ENCODE measurements at regions not wholly inside any gene's neighbourhood (a gene's known extent, or its start where the extent isn't known, plus 50 kb on each side); places are given as distances from the start of the nearest gene placed in this dataset.
"Not testable (repeated sequence)": the region's sequence is repeated elsewhere in the genome, so short reads cannot be mapped to it uniquely, and the experiment has no call there.

DNA sequence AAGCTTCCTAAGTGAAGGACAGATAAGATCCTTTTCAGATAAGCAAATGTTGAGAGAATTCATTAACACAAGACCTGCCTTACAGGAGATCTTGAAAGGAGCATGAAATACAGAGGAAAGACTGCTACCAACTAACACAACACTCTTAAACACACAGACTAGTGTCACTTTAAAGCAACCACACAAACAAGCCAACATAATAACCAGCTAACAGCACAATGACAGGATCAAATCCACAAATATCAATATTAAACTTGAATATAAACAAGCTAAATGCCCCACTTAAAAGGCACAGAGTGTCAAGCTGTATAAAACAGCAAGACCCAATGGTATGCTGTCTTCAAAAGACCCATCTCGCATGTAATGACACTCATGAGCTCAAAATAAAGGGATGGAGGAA, 70.8 kb upstream of the HMGXB4 start:
- DNase-seq = no peak
- Histone ChIP-seq H3K4me3 (no peak overlapping the region), H3K4me1 (no peaks in the 10 kb centered on the region), H3K36me3 (no peaks in the 10 kb centered on the region), H3K9me3 (no peaks in the 10 kb centered on the region), H3K9ac (ENCODE audit: low read depth in 2 of 2, low read length in 2 of 2) (no peak overlapping the region), H3K27me3 (no peaks in the 10 kb centered on the region), H3K27ac (no peak overlapping the region)
- TF ChIP-seq, protein P1, sequence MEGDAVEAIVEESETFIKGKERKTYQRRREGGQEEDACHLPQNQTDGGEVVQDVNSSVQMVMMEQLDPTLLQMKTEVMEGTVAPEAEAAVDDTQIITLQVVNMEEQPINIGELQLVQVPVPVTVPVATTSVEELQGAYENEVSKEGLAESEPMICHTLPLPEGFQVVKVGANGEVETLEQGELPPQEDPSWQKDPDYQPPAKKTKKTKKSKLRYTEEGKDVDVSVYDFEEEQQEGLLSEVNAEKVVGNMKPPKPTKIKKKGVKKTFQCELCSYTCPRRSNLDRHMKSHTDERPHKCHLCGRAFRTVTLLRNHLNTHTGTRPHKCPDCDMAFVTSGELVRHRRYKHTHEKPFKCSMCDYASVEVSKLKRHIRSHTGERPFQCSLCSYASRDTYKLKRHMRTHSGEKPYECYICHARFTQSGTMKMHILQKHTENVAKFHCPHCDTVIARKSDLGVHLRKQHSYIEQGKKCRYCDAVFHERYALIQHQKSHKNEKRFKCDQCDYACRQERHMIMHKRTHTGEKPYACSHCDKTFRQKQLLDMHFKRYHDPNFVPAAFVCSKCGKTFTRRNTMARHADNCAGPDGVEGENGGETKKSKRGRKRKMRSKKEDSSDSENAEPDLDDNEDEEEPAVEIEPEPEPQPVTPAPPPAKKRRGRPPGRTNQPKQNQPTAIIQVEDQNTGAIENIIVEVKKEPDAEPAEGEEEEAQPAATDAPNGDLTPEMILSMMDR (IDR thresholded peaks at IDR 0.05) = no peak
- intact Hi-C loops (cut with DNase I) = no loop called here

DNA sequence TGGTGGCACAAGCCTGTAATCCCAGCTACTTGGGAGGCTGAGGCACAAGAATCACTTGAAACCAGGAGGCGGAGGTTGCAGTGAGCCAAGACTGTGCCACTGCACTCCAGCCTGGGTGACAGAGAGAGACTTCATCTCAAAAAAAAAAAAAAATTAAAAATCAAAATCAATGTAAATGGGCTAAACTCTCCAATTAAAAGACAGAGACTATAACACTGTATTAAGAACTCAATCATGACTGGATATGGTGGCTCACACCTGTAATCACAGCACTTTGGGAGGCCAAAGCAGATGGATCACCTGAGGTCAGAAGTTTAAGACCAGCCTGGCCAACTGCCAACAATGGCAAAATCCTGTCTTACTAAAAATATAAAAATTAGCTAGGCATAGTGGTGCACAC, 68.4 kb upstream of the HMGXB4 start:
- H3K4me1 ChIP-seq; intact Hi-C loops (cut with DNase I); H3K27ac ChIP-seq: not testable (repeated sequence)

DNA sequence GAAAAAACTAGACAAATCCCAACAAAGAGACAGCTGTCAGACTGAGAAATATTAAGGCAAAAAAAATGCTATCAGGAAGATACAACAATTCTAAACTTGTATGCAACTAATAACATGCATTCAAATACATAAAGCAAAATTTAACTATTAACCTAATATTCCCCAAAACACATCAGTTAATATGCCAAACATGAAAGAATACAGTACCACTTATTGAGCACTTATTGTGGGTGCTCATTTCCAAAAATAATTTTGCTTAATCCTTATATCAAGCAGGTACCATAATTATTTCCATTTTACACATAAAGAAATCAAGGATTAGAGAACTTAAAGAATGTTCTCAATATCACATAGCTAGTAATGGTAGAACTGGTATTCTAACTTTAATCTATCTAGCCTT, 67.7 kb upstream of the HMGXB4 start:
- TF ChIP-seq, protein P1 (IDR thresholded peaks at IDR 0.05) = no peak
- H3K9ac ChIP-seq (ENCODE audit: low read depth in 2 of 2, low read length in 2 of 2) = no peak overlapping the region
- H3K27ac ChIP-seq = no peak overlapping the region
- no peak for DNase-seq
- no peaks in the 10 kb centered on the region for H3K9me3 ChIP-seq
- H3K4me3 ChIP-seq = no peak overlapping the region
- H3K4me1 ChIP-seq = no peaks in the 10 kb centered on the region
- no peaks in the 10 kb centered on the region for H3K36me3 ChIP-seq
- intact Hi-C loops (cut with DNase I) = no loop called here
- no peaks in the 10 kb centered on the region for H3K27me3 ChIP-seq

More for the DNA sequence above, 68.4 kb upstream of the HMGXB4 start:
- not testable (repeated sequence) for H3K36me3 ChIP-seq; H3K4me3 ChIP-seq; H3K9me3 ChIP-seq; H3K27me3 ChIP-seq; DNase-seq; H3K9ac ChIP-seq (ENCODE audit: low read depth in 2 of 2, low read length in 2 of 2)

DNA sequence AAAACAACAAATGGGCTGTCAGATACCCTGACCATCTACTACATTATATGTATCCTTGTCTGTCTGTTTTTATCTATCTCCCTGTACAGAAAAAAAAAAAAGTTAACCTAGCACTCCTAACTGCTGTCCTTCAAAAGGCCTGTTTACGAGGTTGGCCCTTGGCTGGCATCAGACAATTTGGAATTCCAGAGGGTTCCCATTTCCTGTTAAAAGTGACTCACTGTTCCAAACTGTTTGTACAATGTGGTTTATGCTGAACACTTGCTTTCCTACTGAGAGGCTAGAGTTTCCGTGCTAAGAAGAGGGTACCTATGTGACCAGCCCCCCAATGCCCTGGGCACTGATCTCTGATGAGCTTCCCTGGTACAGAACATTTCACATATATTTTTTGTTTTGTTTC, 65.9 kb upstream of the HMGXB4 start:
- Histone ChIP-seq H3K4me3 (no peak overlapping the region), H3K36me3 (no peaks in the 10 kb centered on the region), H3K9ac (ENCODE audit: low read depth in 2 of 2, low read length in 2 of 2) (no peak overlapping the region), H3K4me1 (no peaks in the 10 kb centered on the region), H3K27me3 (no peaks in the 10 kb centered on the region), H3K9me3 (no peaks in the 10 kb centered on the region), H3K27ac (no peak overlapping the region)
- TF ChIP-seq, protein P1 (IDR thresholded peaks at IDR 0.05) = no peak
- no peak for DNase-seq
- intact Hi-C loops (cut with DNase I) = no loop called here

DNA sequence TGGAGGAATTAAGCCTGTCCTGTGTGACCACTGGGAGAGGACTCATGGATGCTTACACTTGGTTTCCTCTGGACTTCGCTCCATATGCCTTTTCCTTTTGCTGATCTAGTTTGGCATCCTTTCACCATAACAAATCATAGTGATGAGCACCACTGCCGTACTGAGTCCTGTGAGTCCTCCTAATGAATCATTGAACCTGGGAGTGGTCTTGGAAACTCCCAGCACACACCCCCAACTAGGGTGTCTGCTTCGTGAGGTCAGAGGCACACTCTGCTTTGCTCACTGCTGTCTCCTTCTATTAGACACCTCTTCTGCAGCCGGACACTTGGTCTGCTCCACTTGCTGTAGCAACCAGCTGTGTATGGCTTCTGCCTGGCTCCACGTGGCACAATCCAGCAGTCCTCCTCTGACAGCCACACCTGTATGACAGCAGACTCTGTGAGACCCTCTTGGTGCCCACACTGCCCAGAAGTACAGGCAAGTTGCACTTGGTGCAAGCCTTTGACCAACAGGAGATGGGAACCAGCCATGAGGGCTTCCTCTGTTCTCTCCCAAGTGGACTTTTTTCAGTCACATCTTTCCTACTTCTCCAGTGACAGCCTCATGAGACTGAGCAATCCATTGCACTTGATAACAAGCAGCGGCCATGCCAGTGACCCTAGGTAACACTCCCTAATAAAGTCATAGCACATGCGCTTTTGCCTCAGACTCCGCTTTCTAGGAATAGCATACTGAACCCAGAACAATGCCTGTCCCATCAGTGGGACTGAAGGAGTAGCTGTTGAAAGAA, 65.0 kb upstream of the HMGXB4 start:
- intact Hi-C loops (cut with DNase I) = no loop called here
- Histone ChIP-seq H3K36me3 (no peaks in the 10 kb centered on the region), H3K4me1 (no peaks in the 10 kb centered on the region), H3K27ac (no peak overlapping the region), H3K9me3 (no peaks in the 10 kb centered on the region), H3K27me3 (no peaks in the 10 kb centered on the region), H3K4me3 (no peak overlapping the region), H3K9ac (ENCODE audit: low read depth in 2 of 2, low read length in 2 of 2) (no peak overlapping the region)
- no peak for DNase-seq
- TF ChIP-seq, protein P1 (IDR thresholded peaks at IDR 0.05) = no peak

DNA sequence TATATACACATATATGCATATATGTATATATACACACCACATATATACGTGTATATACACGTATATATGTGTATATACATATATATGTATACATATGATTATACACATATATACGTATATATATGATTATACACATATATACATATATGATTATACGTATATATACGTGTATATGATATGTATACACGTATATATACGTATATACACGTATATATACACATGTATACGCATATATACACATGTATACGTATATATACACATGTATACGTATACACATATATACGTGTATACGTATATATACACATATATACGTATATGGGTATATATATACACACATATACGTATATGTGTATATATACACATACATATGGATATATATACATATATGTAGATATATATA, 62.1 kb upstream of the HMGXB4 start:
- no peaks in the 10 kb centered on the region for H3K4me1 ChIP-seq
- TF ChIP-seq, protein P1 (IDR thresholded peaks at IDR 0.05) = no peak
- no peaks in the 10 kb centered on the region for H3K27me3 ChIP-seq
- H3K9ac ChIP-seq (ENCODE audit: low read depth in 2 of 2, low read length in 2 of 2) = no peak overlapping the region
- intact Hi-C loops (cut with DNase I) = no loop called here
- no peak overlapping the region for H3K27ac ChIP-seq
- H3K4me3 ChIP-seq = no peak overlapping the region
- no peaks in the 10 kb centered on the region for H3K9me3 ChIP-seq
- no peak for DNase-seq
- no peaks in the 10 kb centered on the region for H3K36me3 ChIP-seq

All from colonic mucosa (tissue), 4 donors.